ENCODE measurements at regions not wholly inside any gene's neighbourhood (a gene's known extent, or its start where the extent isn't known, plus 50 kb on each side); places are given as distances from the start of the nearest gene placed in this dataset.

DNA sequence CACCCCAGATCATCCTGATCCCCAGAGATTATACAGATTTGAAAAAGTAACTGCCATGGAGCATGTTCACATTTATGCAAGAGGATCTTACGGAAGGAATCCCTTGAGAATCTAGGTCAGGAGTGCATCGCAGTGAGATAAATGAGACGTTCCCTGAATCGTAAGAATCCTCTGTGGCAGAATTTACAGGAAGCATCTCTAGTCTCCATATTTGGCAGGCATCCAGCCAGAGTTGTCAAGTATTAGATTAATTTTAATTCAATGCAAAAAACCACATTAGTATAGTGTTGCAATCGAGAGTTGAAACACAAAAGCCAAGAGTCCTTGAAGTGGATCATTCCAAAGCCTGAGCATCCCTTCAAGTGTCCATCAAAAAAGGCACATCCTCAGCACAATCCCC is 100.8 kb downstream of the RRAGC start:
- TF ChIP-seq, protein P1, sequence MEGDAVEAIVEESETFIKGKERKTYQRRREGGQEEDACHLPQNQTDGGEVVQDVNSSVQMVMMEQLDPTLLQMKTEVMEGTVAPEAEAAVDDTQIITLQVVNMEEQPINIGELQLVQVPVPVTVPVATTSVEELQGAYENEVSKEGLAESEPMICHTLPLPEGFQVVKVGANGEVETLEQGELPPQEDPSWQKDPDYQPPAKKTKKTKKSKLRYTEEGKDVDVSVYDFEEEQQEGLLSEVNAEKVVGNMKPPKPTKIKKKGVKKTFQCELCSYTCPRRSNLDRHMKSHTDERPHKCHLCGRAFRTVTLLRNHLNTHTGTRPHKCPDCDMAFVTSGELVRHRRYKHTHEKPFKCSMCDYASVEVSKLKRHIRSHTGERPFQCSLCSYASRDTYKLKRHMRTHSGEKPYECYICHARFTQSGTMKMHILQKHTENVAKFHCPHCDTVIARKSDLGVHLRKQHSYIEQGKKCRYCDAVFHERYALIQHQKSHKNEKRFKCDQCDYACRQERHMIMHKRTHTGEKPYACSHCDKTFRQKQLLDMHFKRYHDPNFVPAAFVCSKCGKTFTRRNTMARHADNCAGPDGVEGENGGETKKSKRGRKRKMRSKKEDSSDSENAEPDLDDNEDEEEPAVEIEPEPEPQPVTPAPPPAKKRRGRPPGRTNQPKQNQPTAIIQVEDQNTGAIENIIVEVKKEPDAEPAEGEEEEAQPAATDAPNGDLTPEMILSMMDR (conservative IDR thresholded peaks at IDR 0.05) = no peak
- no peak for TF ChIP-seq EZH2 (IDR thresholded peaks at IDR 0.05; ENCODE audit: low read depth)

Measured in PC-9 (cell line).